Stimulated activated CD4-positive, alpha-beta T cell treated with anti-CD3 and anti-CD28 coated beads, Interleukin-2, amount 100 ng/mL, for 48 hours (primary cell): ENCODE measurements at regions not wholly inside any gene's neighbourhood (a gene's known extent, or its start where the extent isn't known, plus 50 kb on each side); places are given as distances from the start of the nearest gene placed in this dataset.

Experiments used
- DNase-seq, 2 donors: peaks; one replicate each; pipeline ENCODE4 v3.0.0-alpha.2; 2020

DNA sequence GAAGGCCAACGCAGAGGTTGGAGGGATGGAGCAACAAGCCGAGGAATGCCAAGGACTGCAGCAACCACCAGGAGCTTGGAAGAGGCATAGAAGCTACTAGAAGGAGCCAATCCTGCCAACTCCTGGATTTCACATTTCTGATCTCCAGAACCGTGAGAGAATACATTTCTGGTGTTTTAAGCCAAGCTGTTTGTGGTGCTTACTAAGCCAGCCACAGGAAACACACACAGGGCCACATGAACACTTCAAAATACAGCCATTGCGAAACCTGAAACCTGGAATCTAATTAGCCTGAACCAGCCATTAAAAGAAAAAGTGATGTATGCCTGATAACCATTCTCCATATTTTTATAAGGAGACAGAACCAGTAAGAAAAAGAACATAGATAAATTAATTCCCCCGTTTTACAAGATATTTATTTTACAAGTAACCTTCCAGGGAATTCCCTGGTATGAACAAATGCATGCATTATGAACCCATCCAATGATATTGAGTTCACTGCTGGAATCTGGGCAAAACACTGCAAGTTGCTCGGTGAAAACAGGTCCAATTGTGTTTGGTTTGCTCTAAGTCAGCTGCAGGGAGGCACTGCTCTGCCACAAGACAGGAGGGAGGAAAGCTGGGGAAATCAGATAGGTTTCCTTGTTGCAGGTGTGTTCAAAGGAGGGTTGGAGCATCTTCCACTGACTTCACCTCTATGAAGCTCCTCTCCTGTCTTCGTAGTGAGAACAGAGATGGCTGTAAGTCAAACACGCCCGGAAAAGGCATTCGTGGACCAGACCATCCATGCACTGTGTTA lies 70.2 kb downstream of the ETS2 start:
- DNase-seq, result no peak
